ENCODE measurements at regions not wholly inside any gene's neighbourhood (a gene's known extent, or its start where the extent isn't known, plus 50 kb on each side); places are given as distances from the start of the nearest gene placed in this dataset.

DNA sequence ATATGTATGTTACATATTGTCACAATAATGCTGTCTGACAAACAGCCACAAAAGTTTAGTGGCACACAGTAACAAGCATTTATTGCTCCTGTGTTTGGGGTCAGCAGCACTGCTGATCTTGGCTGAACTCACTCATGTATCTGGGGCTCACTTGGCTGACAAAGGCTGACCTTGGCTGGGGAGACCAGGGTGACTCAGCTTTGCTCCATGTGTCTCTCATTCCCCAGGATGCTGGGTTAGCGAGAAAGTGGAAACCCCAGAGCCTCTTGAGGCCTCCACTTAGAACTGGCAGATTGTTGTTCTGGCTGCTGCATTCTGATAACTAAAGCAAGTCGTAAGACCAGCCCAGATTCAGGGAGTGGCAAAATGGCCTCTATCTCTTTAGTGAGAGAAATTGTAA, 217.3 kb upstream of the HABP2 start:
- no peak for TF ChIP-seq GATA2 (IDR thresholded peaks at IDR 0.05; ENCODE audit: low read depth, low read length)
- TF ChIP-seq GATA3 (IDR thresholded peaks at IDR 0.05; ENCODE audit: low read depth, low read length) = no peak
